SK-N-SH (cell line): ENCODE measurements at regions not wholly inside any gene's neighbourhood (a gene's known extent, or its start where the extent isn't known, plus 50 kb on each side); places are given as distances from the start of the nearest gene placed in this dataset.

Source experiments
- CTCF ChIA-PET: fragments of 300-600, 350-600 bp; formaldehyde crosslinking; extraction: SDS; loops from one replicate; lab custom pipeline; 2021; lab: Yijun Ruan, JAX
- POLR2A ChIA-PET: fragments of 350-600 bp; sonication (Branson Sonifier 250); formaldehyde crosslinking; extraction: SDS; loops from one replicate; lab custom pipeline; 2020; ENCODE audit warnings: antibody characterized with exemption, inconsistent platforms; lab: Yijun Ruan, JAX
- DNase-seq: peaks from one replicate; pipeline ENCODE4 v3.0.0; 2012
- H2AFZ ChIP-seq: fragments of 200-600 bp; sonication (generic); 2 replicates; pipeline ENCODE4 v1.8.1; 2016; ENCODE audit warnings: antibody characterized with exemption, mild to moderate bottlenecking, low read depth
- H3F3A ChIP-seq: fragments of 200-600 bp; sonication (generic); replicated peaks from 2 replicates; pipeline ENCODE3; 2016; ENCODE audit warnings: antibody characterized with exemption, mild to moderate bottlenecking; ENCODE audit not compliant: insufficient read depth
- H3K27ac ChIP-seq, 2 experiments: fragments of 200-500 bp in 1 of 2; fragments of 200-600 bp in 1 of 2; sonication (Bioruptor generic) in 1 of 2; sonication (generic), shearing (Covaris generic) in 1 of 2; 2 replicates each; pipeline versions ENCODE4 v1.5.1 to v1.6.1; 2014 to 2016; ENCODE audit warnings: low read depth in 2 of 2, inconsistent platforms in 1 of 2, low read length in 1 of 2, mild to moderate bottlenecking in 1 of 2, mixed read lengths in 1 of 2
- H3K27me3 ChIP-seq: fragments of 200-600 bp; sonication (generic), shearing (Covaris generic); 2 replicates; pipeline ENCODE4 v1.6.1; 2016; ENCODE audit warnings: mixed run types; ENCODE audit not compliant: insufficient read depth
- H3K36me3 ChIP-seq, 2 experiments: fragments of 200-500 bp in 1 of 2; fragments of 200-600 bp in 1 of 2; sonication (Bioruptor generic) in 1 of 2; sonication (generic) in 1 of 2; replicated peaks in 1 of 2; 2 replicates each; pipeline versions ENCODE3 to v1.5.1; 2014 to 2016; ENCODE audit warnings: low read length in 1 of 2, mild to moderate bottlenecking in 1 of 2; ENCODE audit not compliant: insufficient read depth in 2 of 2, control insufficient read depth in 1 of 2
- H3K4me1 ChIP-seq, 2 experiments: fragments of 200-500 bp in 1 of 2; fragments of 200-600 bp in 1 of 2; sonication (Bioruptor generic) in 1 of 2; sonication (generic), shearing (Covaris generic) in 1 of 2; 2 replicates each; pipeline versions ENCODE4 v1.5.1 to v1.6.1; 2014 to 2016; ENCODE audit warnings: low read depth in 1 of 2, low read length in 1 of 2, mixed run types in 1 of 2; ENCODE audit not compliant: insufficient read depth in 2 of 2, control insufficient read depth in 1 of 2
- H3K4me2 ChIP-seq: fragments of 200-600 bp; sonication (generic), shearing (Covaris generic); 2 replicates; pipeline ENCODE4 v1.6.1; 2017; ENCODE audit warnings: mixed run types
- H3K4me3 ChIP-seq, 2 experiments: fragments of 200-500 bp in 1 of 2; fragments of 200-600 bp in 1 of 2; sonication (Bioruptor generic) in 1 of 2; sonication (generic), shearing (Covaris generic) in 1 of 2; 2 replicates each; pipeline versions ENCODE4 v1.5.1 to v1.8.1; 2014 to 2016; ENCODE audit warnings: low read depth in 2 of 2, inconsistent platforms in 1 of 2, low read length in 1 of 2, mild to moderate bottlenecking in 1 of 2, mixed read lengths in 1 of 2, moderate library complexity in 1 of 2
- H3K79me2 ChIP-seq: fragments of 200-600 bp; sonication (generic); 2 replicates; pipeline ENCODE4 v1.8.1; 2017; ENCODE audit warnings: mild to moderate bottlenecking; ENCODE audit not compliant: insufficient read depth
- H3K9ac ChIP-seq: fragments of 200-600 bp; sonication (generic); 2 replicates; pipeline ENCODE4 v1.6.1; 2017; ENCODE audit warnings: mixed run types
- H3K9me2 ChIP-seq: fragments of 200-600 bp; sonication (generic); 2 replicates; pipeline ENCODE4 v1.6.1; 2017; ENCODE audit warnings: mixed run types
- H3K9me3 ChIP-seq: fragments of 200-600 bp; sonication (generic); 2 replicates; pipeline ENCODE4 v1.6.1; 2017; ENCODE audit warnings: mixed run types, mild to moderate bottlenecking, moderate library complexity
- H4K20me1 ChIP-seq: fragments of 200-600 bp; sonication (generic); 2 replicates; pipeline ENCODE4 v1.6.1; 2017; ENCODE audit warnings: mild to moderate bottlenecking, mixed run types; ENCODE audit not compliant: insufficient read depth
- CHD2 ChIP-seq: fragments of 150-350 bp; IDR thresholded peaks from 2 replicates; pipeline ENCODE4 v1.6.1; 2018; ENCODE audit warnings: low read length; ENCODE audit not compliant: partially characterized antibody
- ELF1 ChIP-seq: IDR thresholded peaks from 2 replicates; pipeline ENCODE4 v1.4.0; 2012
- EP300 ChIP-seq, 2 experiments: IDR thresholded peaks; 2 replicates each; pipeline versions ENCODE4 v1.4.0 to v1.6.1; 2012; ENCODE audit warnings: borderline replicate concordance in 1 of 2, low read depth in 1 of 2, low read length in 1 of 2
- EZH2phosphoT487 ChIP-seq: fragments of 200-600 bp; sonication (generic); IDR thresholded peaks from 2 replicates; pipeline ENCODE4 v1.6.1; 2017; ENCODE audit warnings: low read depth, mixed run types, mild to moderate bottlenecking, antibody characterized with exemption, moderate library complexity, borderline replicate concordance
- GABPA ChIP-seq: IDR thresholded peaks from 2 replicates; pipeline ENCODE4 v1.4.0; 2012; ENCODE audit warnings: low read depth, mild to moderate bottlenecking
- JUND ChIP-seq: IDR thresholded peaks from 2 replicates; pipeline ENCODE4 v1.4.0; 2012
- MEF2A ChIP-seq: IDR thresholded peaks from 2 replicates; pipeline ENCODE4 v1.4.0; 2012; ENCODE audit warnings: low read depth, borderline replicate concordance
- NFIC ChIP-seq: IDR thresholded peaks from 2 replicates; pipeline ENCODE4 v1.4.0; 2012; ENCODE audit warnings: borderline replicate concordance
- POLR2AphosphoS5 ChIP-seq: IDR thresholded peaks from 2 replicates; pipeline ENCODE4 v1.6.1; 2012; ENCODE audit warnings: low read depth, low read length
- RAD21 ChIP-seq: IDR thresholded peaks from 2 replicates; pipeline ENCODE4 v1.6.1; 2012; ENCODE audit warnings: mild to moderate bottlenecking, low read length
- RCOR1 ChIP-seq: fragments of 150-350 bp; IDR thresholded peaks from 2 replicates; pipeline ENCODE4 v1.6.1; 2017; ENCODE audit warnings: antibody characterized with exemption, low read length
- RXRA ChIP-seq: IDR thresholded peaks from 2 replicates; pipeline ENCODE4 v1.4.0; 2012; ENCODE audit warnings: low read depth, mild to moderate bottlenecking, borderline replicate concordance
- SIN3A ChIP-seq: IDR thresholded peaks from 2 replicates; pipeline ENCODE4 v1.6.1; 2012; ENCODE audit warnings: low read depth, mild to moderate bottlenecking, low read length, moderate library complexity, borderline replicate concordance
- SMC3 ChIP-seq: IDR thresholded peaks from 2 replicates; pipeline ENCODE4 v1.6.1; 2012; ENCODE audit warnings: low read depth, low read length, improper control_type of control experiment
- TEAD4 ChIP-seq: IDR thresholded peaks from 2 replicates; pipeline ENCODE4 v1.4.0; 2012; ENCODE audit warnings: mild to moderate bottlenecking, borderline replicate concordance; ENCODE audit not compliant: insufficient read depth
- YY1 ChIP-seq: IDR thresholded peaks from 2 replicates; pipeline ENCODE4 v1.4.0; 2012; ENCODE audit warnings: low read depth, mild to moderate bottlenecking
- WGBS: methylation state at CpG from one replicate; pipeline ENCODE4 v1.1.6; 2017; ENCODE audit warnings: low lambda C conversion rate; 5-methylcytosine and 5-hydroxymethylcytosine counted together
- TF ChIP-seq, protein P1 (sequence below): IDR thresholded peaks from 2 replicates; pipeline ENCODE4 v1.4.0; 2012; ENCODE audit warnings: low read depth, borderline replicate concordance
- TF ChIP-seq, protein P2 (sequence below): fragments of 200-600 bp; sonication (generic); IDR thresholded peaks from 2 replicates; pipeline ENCODE4 v1.6.1; 2017; ENCODE audit warnings: antibody characterized with exemption, mild to moderate bottlenecking, moderate library complexity
- TF ChIP-seq, protein P3 (sequence below): IDR thresholded peaks from 2 replicates; pipeline ENCODE4; 2012
- TF ChIP-seq, protein P4 (sequence below): IDR thresholded peaks from 2 replicates; pipeline ENCODE4 v1.4.0; 2012; ENCODE audit warnings: low read depth

DNA sequence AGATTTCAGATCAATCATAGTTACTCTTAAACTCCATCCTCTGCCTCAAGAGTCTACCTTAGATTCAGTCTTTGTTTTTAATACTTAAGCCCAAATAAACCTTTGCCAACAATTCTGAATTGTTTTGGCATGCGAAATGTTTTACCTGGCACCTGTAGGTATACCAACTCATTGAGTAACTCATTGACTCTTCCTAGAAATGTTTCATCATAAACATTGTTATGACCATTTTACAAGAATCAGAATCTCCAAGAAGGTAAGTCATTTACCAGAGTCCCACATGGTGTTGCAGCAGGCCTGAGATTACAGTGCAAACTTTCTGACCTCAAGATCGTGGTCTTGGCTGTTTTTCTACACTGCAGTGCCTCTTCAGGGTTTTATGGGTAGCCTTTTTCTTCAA lies 750.4 kb downstream of the BRINP1 start:
- no peaks in the 10 kb centered on the region for H3K36me3 ChIP-seq
- TF ChIP-seq EZH2phosphoT487: no peak
- no peak for TF ChIP-seq EP300 (IDR thresholded peaks at IDR 0.05; ENCODE audit: borderline replicate concordance in 1 of 2, low read depth in 1 of 2, low read length in 1 of 2)
- TF ChIP-seq YY1: no peak
- TF ChIP-seq, protein P1, sequence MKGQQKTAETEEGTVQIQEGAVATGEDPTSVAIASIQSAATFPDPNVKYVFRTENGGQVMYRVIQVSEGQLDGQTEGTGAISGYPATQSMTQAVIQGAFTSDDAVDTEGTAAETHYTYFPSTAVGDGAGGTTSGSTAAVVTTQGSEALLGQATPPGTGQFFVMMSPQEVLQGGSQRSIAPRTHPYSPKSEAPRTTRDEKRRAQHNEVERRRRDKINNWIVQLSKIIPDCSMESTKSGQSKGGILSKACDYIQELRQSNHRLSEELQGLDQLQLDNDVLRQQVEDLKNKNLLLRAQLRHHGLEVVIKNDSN: no peak
- H4K20me1 ChIP-seq: no peaks in the 10 kb centered on the region
- H3K4me1 ChIP-seq: no peaks in the 10 kb centered on the region
- H3K9ac ChIP-seq: no peak overlapping the region
- DNase-seq: no peak
- CTCF ChIA-PET: interaction anchor here (1.8 kb wide), 1 partner anchor 12 kb away, joined by 4 read pairs; no protein-coding TSS in a partner anchor
- WGBS: 20% methylated on average over 2 of the region's 2 CpGs
- POLR2A ChIA-PET: no interaction called here
- no peak overlapping the region for H3K27ac ChIP-seq
- H3K4me2 ChIP-seq: no peak overlapping the region
- no peak overlapping the region for H2AFZ ChIP-seq
- no peaks in the 10 kb centered on the region for H3K79me2 ChIP-seq
- no peaks in the 10 kb centered on the region for H3K27me3 ChIP-seq
- H3F3A ChIP-seq: no peaks in the 10 kb centered on the region
- no peaks in the 10 kb centered on the region for H3K9me3 ChIP-seq
- H3K9me2 ChIP-seq: no peaks in the 10 kb centered on the region
- H3K4me3 ChIP-seq: no peak overlapping the region

DNA sequence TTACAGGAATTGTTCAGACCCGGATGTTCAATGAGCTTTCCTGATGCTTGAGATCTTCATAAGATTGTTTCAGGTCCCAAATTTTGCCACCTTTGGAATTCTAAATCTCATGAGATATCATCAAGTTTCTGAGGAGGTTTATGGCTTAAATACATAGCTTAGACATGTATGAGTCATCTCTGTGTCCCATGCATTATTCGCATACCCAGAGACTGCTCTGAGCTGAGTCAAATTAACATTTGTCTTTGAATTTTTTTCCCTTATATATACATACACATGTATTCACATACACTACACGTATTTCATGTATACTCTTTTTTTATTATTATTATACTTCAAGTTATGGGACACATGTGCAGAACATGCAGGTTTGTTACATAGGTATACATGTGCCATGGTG lies 744.6 kb downstream of the BRINP1 start:
- Histone ChIP-seq H3K4me1 (no peaks in the 10 kb centered on the region), H3K36me3 (no peaks in the 10 kb centered on the region), H3K4me2 (no peak overlapping the region), H3F3A (no peaks in the 10 kb centered on the region), H4K20me1 (no peaks in the 10 kb centered on the region), H3K4me3 (no peak overlapping the region), H3K79me2 (no peaks in the 10 kb centered on the region), H2AFZ (no peak overlapping the region), H3K27me3 (no peaks in the 10 kb centered on the region), H3K9me2 (no peaks in the 10 kb centered on the region), H3K9me3 (no peaks in the 10 kb centered on the region), H3K27ac (no peak overlapping the region), H3K9ac (no peak overlapping the region)
- 44% methylated on average over 3 of the region's 3 CpGs for WGBS
- CTCF ChIA-PET: no interaction called here
- TF ChIP-seq, protein P2, sequence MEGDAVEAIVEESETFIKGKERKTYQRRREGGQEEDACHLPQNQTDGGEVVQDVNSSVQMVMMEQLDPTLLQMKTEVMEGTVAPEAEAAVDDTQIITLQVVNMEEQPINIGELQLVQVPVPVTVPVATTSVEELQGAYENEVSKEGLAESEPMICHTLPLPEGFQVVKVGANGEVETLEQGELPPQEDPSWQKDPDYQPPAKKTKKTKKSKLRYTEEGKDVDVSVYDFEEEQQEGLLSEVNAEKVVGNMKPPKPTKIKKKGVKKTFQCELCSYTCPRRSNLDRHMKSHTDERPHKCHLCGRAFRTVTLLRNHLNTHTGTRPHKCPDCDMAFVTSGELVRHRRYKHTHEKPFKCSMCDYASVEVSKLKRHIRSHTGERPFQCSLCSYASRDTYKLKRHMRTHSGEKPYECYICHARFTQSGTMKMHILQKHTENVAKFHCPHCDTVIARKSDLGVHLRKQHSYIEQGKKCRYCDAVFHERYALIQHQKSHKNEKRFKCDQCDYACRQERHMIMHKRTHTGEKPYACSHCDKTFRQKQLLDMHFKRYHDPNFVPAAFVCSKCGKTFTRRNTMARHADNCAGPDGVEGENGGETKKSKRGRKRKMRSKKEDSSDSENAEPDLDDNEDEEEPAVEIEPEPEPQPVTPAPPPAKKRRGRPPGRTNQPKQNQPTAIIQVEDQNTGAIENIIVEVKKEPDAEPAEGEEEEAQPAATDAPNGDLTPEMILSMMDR: no peak
- TF ChIP-seq, protein P3, sequence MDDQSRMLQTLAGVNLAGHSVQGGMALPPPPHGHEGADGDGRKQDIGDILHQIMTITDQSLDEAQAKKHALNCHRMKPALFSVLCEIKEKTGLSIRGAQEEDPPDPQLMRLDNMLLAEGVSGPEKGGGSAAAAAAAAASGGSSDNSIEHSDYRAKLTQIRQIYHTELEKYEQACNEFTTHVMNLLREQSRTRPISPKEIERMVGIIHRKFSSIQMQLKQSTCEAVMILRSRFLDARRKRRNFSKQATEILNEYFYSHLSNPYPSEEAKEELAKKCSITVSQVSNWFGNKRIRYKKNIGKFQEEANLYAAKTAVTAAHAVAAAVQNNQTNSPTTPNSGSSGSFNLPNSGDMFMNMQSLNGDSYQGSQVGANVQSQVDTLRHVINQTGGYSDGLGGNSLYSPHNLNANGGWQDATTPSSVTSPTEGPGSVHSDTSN: no peak
- TF ChIP-seq RAD21 (no peak), POLR2AphosphoS5 (no peak)
- POLR2A ChIA-PET: no interaction called here
- no peak for DNase-seq

DNA sequence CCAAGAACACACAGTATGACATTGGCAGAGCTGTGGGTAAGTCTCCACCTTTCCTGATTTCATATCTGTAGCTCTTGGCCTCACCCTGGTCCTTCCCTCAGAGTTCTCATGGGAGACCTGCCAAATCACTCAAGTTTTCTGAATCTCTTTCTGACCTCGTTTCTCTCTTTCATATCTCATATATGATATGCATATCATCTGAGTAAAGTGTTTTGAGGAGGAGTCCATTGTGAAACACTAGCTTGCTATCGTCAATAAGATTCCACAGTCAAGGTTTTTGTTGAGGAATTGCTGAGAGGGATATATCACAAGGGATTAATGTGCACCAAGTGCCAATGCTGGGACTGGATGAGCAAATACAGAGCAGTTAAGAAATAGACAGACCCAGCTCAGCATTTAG lies 739.2 kb downstream of the BRINP1 start:
- 23% methylated on average over 2 of the region's 2 CpGs for WGBS
- Histone ChIP-seq H3K9me2 (no peaks in the 10 kb centered on the region), H3K9me3 (no peaks in the 10 kb centered on the region), H3K4me3 (no peak overlapping the region), H3K27me3 (no peaks in the 10 kb centered on the region), H3K9ac (no peak overlapping the region), H3K36me3 (no peaks in the 10 kb centered on the region), H4K20me1 (no peaks in the 10 kb centered on the region), H3K79me2 (no peaks in the 10 kb centered on the region), H3K27ac (no peak overlapping the region), H3K4me2 (no peak overlapping the region), H2AFZ (no peak overlapping the region), H3K4me1 (no peaks in the 10 kb centered on the region), H3F3A (no peaks in the 10 kb centered on the region)
- DNase-seq: no peak
- ChIA-PET POLR2A (no interaction called here), CTCF (no interaction called here)
- no peak for TF ChIP-seq SIN3A
- TF ChIP-seq, protein P1: no peak
- no peak for TF ChIP-seq SMC3
- no peak for TF ChIP-seq GABPA
- TF ChIP-seq, protein P4, sequence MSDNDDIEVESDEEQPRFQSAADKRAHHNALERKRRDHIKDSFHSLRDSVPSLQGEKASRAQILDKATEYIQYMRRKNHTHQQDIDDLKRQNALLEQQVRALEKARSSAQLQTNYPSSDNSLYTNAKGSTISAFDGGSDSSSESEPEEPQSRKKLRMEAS: no peak
- TF ChIP-seq EP300 (IDR thresholded peaks at IDR 0.05; ENCODE audit: borderline replicate concordance in 1 of 2, low read depth in 1 of 2, low read length in 1 of 2): no peak
- no peak for TF ChIP-seq NFIC
- no peak for TF ChIP-seq JUND
- TF ChIP-seq RCOR1: no peak
- TF ChIP-seq MEF2A: no peak
- TF ChIP-seq ELF1: no peak
- TF ChIP-seq RXRA: no peak
- TF ChIP-seq CHD2: no peak
- no peak for TF ChIP-seq POLR2AphosphoS5
- no peak for TF ChIP-seq TEAD4
